Endothelial cell (in vitro differentiated cells): ENCODE measurements at regions not wholly inside any gene's neighbourhood (a gene's known extent, or its start where the extent isn't known, plus 50 kb on each side); places are given as distances from the start of the nearest gene placed in this dataset.

ENCODE experiments used
- DNase-seq: peaks from one replicate; pipeline ENCODE4 v3.0.0; 2021; ENCODE audit warnings: low spot score
- H3K27ac Mint-ChIP-seq: one replicate; pipeline ENCODE4 v1.8.0; 2021; ENCODE audit warnings: mixed read lengths, inconsistent platforms; ENCODE audit not compliant: unreplicated experiment
- H3K27me3 Mint-ChIP-seq: one replicate; pipeline ENCODE4 v1.8.0; 2021; ENCODE audit warnings: mild to moderate bottlenecking, moderate library complexity, mixed read lengths, inconsistent platforms; ENCODE audit not compliant: unreplicated experiment
- H3K36me3 Mint-ChIP-seq: one replicate; pipeline ENCODE4 v1.8.0; 2021; ENCODE audit warnings: mild to moderate bottlenecking, low read depth, mixed read lengths, inconsistent platforms; ENCODE audit not compliant: unreplicated experiment
- H3K4me1 Mint-ChIP-seq: one replicate; pipeline ENCODE4 v1.8.0; 2021; ENCODE audit warnings: mild to moderate bottlenecking, mixed read lengths, inconsistent platforms; ENCODE audit not compliant: unreplicated experiment
- H3K4me3 Mint-ChIP-seq: one replicate; pipeline ENCODE4 v1.8.0; 2021; ENCODE audit warnings: mild to moderate bottlenecking, mixed read lengths, inconsistent platforms; ENCODE audit not compliant: unreplicated experiment
- H3K9me3 Mint-ChIP-seq: one replicate; pipeline ENCODE4 v1.8.0; 2021; ENCODE audit warnings: mixed read lengths, inconsistent platforms; ENCODE audit not compliant: unreplicated experiment
- CTCF ChIP-seq: fragments of 200-600 bp; sonication (generic); IDR thresholded peaks from one replicate; pipeline ENCODE4 v1.5.0; 2021; ENCODE audit warnings: antibody characterized with exemption; ENCODE audit not compliant: unreplicated experiment

DNA sequence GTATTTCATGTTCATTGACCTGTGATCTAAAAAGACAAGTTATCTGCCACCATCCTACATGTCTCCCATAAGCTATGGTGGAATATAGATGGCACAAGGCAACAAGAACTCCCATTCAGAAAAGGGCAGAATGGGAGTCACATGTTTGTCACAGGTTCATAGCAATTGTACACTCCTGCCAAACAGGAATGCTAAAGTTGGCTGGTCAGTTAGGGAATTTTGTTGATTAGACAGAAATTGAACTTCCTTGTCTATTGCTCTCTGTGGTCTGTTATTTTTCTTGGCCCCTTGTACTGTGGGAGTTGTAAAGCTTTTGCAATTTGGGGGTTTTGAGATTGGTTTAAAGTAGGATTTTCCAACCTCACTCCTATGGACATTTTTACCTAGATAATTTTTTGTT lies 101.7 kb upstream of the SOD3 start:
- Mint-ChIP-seq H3K27me3 (peaks cover 7% of the 10 kb centered on the region), H3K36me3 (peaks cover 10% of the 10 kb centered on the region), H3K4me3 (no peak overlapping the region), H3K9me3 (no peaks in the 10 kb centered on the region), H3K27ac (no peak overlapping the region), H3K4me1 (peaks cover 21% of the 10 kb centered on the region)
- DNase-seq: no peak
- TF ChIP-seq CTCF: no peak

DNA sequence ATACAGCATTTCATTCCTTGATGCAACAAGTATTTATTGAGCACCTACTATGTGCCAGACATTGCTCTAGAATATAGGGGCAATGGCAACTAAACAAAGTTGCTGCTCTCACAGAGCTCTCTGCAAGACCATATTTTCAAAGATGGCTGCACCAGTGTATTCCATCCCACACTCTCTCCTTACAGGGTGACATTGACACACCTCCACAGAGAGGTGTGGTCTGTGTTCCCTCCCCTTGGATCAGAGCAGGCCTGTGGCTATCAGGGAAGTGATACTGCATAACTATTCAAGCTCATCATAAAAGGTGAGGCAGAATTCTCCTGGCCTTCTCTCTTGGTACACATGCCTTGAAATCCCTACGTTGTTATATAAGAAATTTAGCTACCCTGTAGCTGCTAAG lies 95.3 kb upstream of the SOD3 start:
- Mint-ChIP-seq H3K4me3 (no peak overlapping the region), H3K36me3 (no peaks in the 10 kb centered on the region), H3K9me3 (no peaks in the 10 kb centered on the region), H3K27ac (no peak overlapping the region), H3K27me3 (no peaks in the 10 kb centered on the region), H3K4me1 (no peaks in the 10 kb centered on the region)
- TF ChIP-seq CTCF: no peak
- DNase-seq: no peak

GRCh38 chr4:24701683-24702082 lies 93.7 kb upstream of the SOD3 start:
- no peak for DNase-seq
- Mint-ChIP-seq H3K9me3 (no peaks in the 10 kb centered on the region), H3K4me1 (no peaks in the 10 kb centered on the region), H3K4me3 (no peak overlapping the region), H3K27me3 (peaks cover 2% of the 10 kb centered on the region), H3K27ac (no peak overlapping the region), H3K36me3 (no peaks in the 10 kb centered on the region)
- no peak for TF ChIP-seq CTCF

GRCh38 chr4:24702281-24702680 lies 93.1 kb upstream of the SOD3 start:
- no peak for DNase-seq
- no peak for TF ChIP-seq CTCF
- no peaks in the 10 kb centered on the region for H3K36me3 Mint-ChIP-seq
- H3K4me3 Mint-ChIP-seq: no peak overlapping the region
- H3K9me3 Mint-ChIP-seq: no peaks in the 10 kb centered on the region
- H3K27ac Mint-ChIP-seq: no peak overlapping the region
- H3K27me3 Mint-ChIP-seq: peaks cover 4% of the 10 kb centered on the region
- H3K4me1 Mint-ChIP-seq: no peaks in the 10 kb centered on the region

GRCh38 chr4:24703298-24703697 lies 92.1 kb upstream of the SOD3 start:
- H3K4me3 Mint-ChIP-seq: no peak overlapping the region
- H3K27ac Mint-ChIP-seq: no peak overlapping the region
- no peaks in the 10 kb centered on the region for H3K36me3 Mint-ChIP-seq
- no peak for DNase-seq
- no peak for TF ChIP-seq CTCF
- peaks cover 4% of the 10 kb centered on the region for H3K27me3 Mint-ChIP-seq
- no peaks in the 10 kb centered on the region for H3K4me1 Mint-ChIP-seq
- H3K9me3 Mint-ChIP-seq: no peaks in the 10 kb centered on the region
